Thyroid gland (tissue), 4 donors: ENCODE measurements at regions not wholly inside any gene's neighbourhood (a gene's known extent, or its start where the extent isn't known, plus 50 kb on each side); places are given as distances from the start of the nearest gene placed in this dataset.

Experiments
- POLR2A ChIP-seq, 2 donors: fragments of 450-650 bp; IDR thresholded peaks; one replicate each; pipeline ENCODE4 v1.6.1; 2017; ENCODE audit warnings: antibody characterized with exemption in 2 of 2, mild to moderate bottlenecking in 2 of 2, moderate library complexity in 1 of 2
- TF ChIP-seq, protein P1 (sequence below), 6 experiments: fragments of 200-600 bp in 3 of 6; fragments of 450-650 bp in 3 of 6; sonication (generic) in 3 of 6; IDR thresholded peaks; one replicate each; pipeline ENCODE4 v1.5.1; 2016 to 2019; ENCODE audit warnings: antibody characterized with exemption in 6 of 6, mild to moderate bottlenecking in 2 of 6, inconsistent platforms in 1 of 6, moderate library complexity in 1 of 6

DNA sequence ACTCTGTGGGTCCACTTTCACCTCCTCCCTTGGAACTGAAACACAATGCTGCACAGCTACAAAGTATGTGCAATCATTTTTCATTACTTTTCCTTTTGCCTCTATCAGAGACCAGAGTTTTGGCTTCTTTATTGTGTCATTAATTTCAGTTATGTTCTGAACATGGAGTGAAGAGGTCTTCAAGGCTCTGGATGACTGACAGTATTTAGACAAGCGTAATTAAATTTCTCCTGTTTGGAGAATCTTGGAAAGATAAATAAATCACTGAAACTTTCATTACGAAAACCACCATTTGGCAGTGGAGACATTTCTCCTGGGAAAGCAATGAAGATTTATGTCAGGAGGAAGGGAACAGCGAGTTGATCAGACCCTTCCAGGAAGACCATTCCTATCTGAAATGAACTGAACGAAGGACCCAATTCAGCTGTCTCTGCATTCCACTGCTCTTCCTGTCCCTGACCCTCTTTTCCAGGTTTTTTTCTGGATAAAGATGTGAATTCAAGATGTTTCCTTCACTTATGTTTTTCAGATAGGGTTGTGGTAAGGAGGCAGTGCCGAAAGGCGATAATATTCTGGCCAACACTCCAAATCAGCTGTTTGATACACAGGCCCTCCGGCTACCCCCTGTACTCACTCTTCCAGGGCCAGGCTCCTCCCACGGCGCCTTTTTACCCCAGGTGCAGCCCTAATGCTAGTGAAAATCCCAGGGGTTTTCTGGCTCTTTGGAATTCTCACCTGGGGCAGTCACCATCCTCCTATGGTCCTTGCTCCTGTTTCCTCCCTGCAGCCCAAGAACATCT lies 77.2 kb upstream of the OSMR start:
- TF ChIP-seq, protein P1, sequence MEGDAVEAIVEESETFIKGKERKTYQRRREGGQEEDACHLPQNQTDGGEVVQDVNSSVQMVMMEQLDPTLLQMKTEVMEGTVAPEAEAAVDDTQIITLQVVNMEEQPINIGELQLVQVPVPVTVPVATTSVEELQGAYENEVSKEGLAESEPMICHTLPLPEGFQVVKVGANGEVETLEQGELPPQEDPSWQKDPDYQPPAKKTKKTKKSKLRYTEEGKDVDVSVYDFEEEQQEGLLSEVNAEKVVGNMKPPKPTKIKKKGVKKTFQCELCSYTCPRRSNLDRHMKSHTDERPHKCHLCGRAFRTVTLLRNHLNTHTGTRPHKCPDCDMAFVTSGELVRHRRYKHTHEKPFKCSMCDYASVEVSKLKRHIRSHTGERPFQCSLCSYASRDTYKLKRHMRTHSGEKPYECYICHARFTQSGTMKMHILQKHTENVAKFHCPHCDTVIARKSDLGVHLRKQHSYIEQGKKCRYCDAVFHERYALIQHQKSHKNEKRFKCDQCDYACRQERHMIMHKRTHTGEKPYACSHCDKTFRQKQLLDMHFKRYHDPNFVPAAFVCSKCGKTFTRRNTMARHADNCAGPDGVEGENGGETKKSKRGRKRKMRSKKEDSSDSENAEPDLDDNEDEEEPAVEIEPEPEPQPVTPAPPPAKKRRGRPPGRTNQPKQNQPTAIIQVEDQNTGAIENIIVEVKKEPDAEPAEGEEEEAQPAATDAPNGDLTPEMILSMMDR (IDR thresholded peaks at IDR 0.05), result no peak
- no peak for TF ChIP-seq POLR2A (IDR thresholded peaks at IDR 0.05)
